PC-9 (cell line): ENCODE measurements at regions not wholly inside any gene's neighbourhood (a gene's known extent, or its start where the extent isn't known, plus 50 kb on each side); places are given as distances from the start of the nearest gene placed in this dataset.

Experiments used
- CTCF ChIP-seq: fragments of 200-600 bp; sonication (generic); conservative IDR thresholded peaks from 2 replicates; pipeline ENCODE4 v1.6.1; 2017; ENCODE audit warnings: mixed run types, antibody characterized with exemption, mild to moderate bottlenecking, moderate library complexity
- EZH2 ChIP-seq: fragments of 200-600 bp; sonication (generic); IDR thresholded peaks from 2 replicates; pipeline ENCODE4 v1.8.0; 2017; ENCODE audit warnings: antibody characterized with exemption, low read depth

GRCh38 chr10:85149766-85150165 is 821.4 kb downstream of the CCSER2 start:
- TF ChIP-seq CTCF (no peak), EZH2 (no peak)
